ENCODE measurements at regions not wholly inside any gene's neighbourhood (a gene's known extent, or its start where the extent isn't known, plus 50 kb on each side); places are given as distances from the start of the nearest gene placed in this dataset.
"Not testable (repeated sequence)": the region's sequence is repeated elsewhere in the genome, so short reads cannot be mapped to it uniquely, and the experiment has no call there.

DNA sequence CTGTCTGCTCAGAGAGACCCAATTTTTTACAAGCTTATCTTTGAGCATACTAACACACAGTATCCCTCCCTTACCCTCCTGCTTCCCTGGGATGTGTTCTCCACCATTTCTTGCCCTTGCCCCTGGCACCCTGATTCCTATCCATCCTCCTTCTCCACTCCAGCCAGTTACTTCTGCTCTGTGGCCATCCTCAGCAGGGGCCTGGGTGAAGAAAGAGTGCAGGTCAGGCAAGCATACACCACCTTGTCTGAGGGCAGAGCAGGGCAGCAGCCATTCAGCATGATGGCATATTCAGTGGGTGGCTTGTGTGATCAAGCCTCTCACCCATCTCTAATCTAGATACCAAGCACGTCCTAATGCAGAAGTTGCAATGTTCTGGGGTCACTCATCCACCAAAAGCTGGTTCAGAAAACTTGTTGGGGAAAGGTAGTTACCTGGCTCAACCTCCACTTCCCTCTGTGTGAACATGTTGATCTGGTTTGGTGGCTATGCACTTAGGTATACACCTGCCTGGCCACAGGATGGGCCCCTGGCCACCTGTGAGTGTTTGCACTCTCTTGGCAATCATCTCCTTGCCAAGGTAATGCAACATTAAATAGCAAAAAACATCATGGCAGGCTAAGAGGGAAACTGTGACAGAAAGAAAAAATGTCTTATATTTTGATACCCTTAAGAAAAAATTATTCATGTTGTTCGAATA is 900.3 kb upstream of the MIR17HG start:
- DNase-seq (ENCODE audit: low read depth) = no peak

GRCh38 chr13:90447734-90448101 is 899.8 kb upstream of the MIR17HG start:
- peak; percentile 92 for DNase-seq (ENCODE audit: low read depth)

DNA sequence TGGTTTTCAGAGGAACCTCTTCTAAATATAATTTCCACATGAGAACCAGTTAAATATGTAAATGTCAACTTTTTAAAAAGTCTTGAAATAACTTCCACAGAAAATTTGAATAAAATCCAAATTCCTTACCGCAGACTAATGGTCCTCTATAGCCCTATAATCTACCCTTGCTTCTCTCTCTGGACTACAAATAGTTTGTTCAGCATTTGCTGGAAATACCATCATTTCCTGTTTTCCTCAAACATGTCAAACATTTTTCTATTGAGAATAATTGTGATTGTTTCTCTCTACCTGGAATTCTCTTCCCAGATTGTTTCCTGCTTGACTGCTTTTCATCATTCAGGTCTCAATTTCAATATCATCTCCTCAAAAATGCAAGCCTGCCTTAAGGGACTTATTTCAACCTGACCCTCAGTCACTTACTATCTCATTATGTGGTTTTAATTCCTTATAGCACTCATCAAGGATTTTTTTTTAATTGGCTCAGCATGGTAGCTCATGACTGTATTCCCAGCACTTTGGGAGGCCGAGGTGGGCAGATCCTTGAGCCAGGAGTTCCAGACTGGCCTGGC is 898.9 kb upstream of the MIR17HG start:
- DNase-seq (ENCODE audit: low read depth) = peak; percentile 30

DNA sequence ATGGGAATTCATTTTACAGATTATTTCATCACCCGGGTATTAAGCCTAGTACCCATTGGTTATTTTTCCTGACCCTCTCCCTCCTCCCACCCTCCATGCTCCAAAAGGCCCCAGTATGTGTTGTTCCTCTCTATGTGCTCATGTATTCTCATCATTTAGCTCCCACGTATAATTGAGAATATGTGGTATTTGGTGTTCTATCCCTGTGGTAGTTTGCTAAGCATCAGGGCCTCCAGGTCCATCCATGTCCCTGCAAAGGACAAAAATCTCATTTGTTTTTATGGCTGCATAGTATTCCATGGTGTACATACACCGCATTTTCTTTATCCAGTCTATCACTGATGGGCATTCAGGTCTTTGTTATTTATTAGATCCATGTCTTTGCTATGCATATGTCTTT is 894.1 kb upstream of the MIR17HG start:
- no peak for DNase-seq (ENCODE audit: low read depth)

GRCh38 chr13:90454002-90454636 is 893.4 kb upstream of the MIR17HG start:
- DNase-seq (ENCODE audit: low read depth) = no peak

- no peak for DNase-seq (ENCODE audit: low read depth)
These were observed 892.4 kb upstream of the MIR17HG start for GRCh38 chr13:90455067-90455466.

GRCh38 chr13:90455823-90456222 is 891.7 kb upstream of the MIR17HG start:
- DNase-seq (ENCODE audit: low read depth) = peak; percentile 32

GRCh38 chr13:90461398-90461797 is 886.1 kb upstream of the MIR17HG start:
- DNase-seq (ENCODE audit: low read depth) = no peak

DNA sequence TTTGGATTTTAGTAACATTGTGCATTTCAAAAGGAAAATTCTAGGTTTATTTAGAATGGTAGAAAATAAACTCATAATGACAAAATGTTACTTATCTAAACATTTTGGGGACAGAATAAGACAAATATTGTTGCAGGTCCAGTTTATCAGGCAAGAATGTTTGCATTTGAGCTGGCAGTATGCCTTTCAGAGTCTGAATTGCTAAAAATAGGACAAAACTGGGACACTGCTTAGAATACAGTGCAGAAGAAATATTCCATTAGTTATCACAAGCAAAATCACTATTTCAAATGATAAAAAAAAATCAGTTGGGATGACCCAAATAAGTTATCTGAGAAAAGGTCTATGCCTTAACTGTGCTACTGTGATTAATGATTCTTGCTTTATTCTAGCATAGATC is 870.3 kb upstream of the MIR17HG start:
- no peak for DNase-seq (ENCODE audit: low read depth)

GRCh38 chr13:90483906-90484305 is 863.6 kb upstream of the MIR17HG start:
- no peak for DNase-seq (ENCODE audit: low read depth)

DNA sequence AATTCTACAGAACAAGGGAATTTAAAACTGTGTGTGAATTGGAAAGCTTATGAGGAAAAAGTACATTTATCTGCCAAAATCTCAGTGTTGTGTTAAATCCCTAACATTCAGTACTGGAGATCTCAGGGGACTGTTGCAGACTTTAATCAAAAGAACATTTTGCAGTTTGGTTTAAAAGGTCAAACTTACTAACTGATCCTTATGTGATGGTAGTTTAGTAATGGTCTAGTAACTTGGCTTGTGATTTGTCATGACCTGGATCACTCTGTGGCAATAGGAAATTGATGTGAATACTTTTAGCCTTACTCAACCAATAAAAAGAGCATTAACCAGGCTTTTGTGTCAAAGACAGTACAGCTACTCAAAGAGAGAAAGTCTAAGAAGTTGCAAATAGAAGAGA is 862.1 kb upstream of the MIR17HG start:
- DNase-seq (ENCODE audit: low read depth) = peak; percentile 95

DNA sequence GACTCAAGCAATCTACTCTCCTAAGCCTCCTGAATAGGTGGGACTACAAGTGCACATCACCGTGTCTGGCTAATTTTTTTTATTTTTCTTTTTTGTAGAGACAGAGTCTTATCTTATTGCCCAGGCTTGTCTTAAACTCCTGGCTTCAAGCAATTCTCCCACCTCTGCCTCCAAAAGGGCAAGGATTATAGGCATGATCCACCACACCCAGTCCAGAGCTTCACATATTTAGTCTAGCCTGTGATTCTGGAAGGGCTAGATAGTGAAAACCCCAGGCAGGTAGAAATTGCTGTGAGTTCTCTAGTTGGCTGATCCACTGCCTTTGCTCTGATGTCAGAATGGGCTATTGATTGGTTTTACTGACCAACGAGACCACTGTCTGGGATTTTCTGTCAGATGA is 854.6 kb upstream of the MIR17HG start:
- no peak for DNase-seq (ENCODE audit: low read depth)

DNA sequence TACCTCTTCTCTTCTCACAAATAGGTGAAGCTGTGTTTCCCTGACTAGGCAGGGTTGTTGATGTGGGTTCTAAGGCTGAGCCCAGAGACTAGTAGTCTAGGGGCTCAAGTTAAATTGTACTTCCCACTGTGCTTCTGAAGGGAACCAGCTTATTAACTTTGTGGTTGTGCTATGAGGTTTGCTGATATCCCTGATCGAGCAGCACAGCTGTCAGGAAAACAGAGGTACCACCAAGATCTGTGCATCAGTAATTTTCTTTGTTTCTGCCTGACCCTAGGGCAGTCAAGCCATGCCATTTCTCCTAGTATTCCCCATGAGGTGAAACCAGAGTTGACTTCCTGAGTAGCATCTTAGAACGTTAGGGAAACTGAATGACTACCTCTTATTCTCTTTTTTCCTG is 853.8 kb upstream of the MIR17HG start:
- peak; percentile 73 for DNase-seq (ENCODE audit: low read depth)

DNA sequence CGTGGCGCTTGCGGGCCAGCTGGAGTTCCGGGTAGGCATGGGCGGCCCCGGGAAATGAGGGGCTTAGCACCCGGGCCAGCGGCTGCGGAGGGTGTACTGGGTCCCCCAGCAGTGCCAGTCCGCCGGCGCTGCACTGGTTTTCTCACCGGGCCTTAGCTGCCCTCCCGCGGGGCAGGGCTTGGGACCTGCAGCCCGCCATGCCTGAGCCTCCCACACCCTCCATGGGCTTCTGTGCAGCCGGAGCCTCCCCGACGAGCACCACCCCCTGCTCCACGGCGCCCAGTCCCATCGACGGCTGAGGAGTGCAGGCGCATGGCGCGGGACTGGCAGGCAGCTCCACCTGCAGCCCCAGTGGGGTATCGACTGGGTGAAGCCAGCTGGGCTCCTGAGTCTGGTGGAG is 852.6 kb upstream of the MIR17HG start:
- not testable (repeated sequence) for DNase-seq (ENCODE audit: low read depth)

DNA sequence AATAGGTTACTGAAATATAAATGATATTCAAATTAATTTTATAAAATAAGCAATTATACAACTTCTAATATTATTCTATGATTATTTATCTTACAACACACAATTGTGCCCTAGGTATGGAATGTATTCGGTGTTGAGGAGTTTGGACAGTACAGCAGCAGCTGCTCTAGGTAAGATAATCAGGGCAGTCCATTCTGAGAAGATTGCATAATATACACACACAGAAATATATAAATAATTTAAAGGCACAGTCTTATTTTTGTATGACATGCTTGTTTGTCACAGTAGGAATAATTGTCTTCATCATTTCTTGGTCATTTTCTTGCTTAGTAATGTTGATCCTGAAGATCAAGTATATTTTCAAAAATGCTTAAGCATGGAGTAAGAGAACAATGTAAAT is 849.4 kb upstream of the MIR17HG start:
- DNase-seq (ENCODE audit: low read depth) = no peak

GRCh38 chr13:90498816-90499215 is 848.7 kb upstream of the MIR17HG start:
- DNase-seq (ENCODE audit: low read depth) = no peak

DNA sequence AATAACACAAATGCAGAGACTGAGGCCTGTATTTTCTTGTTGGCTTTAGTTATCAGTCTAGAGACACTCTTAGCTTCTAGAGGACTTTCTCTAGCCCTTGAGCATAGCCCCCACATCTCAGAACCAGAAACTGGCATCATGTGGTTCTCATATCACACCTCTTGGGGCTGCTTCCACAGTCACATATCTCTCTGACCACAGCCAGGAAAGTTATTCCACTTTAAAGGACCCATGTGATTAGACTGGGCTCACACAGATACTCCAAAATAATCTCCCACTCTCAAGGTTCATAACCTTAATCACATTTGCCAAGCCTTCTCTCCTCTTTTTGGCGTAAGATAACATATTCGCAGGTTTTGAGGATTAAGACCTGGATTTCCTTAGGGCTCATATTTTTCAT is 846.9 kb upstream of the MIR17HG start:
- no peak for DNase-seq (ENCODE audit: low read depth)

- DNase-seq (ENCODE audit: low read depth) = no peak
These were observed 845.3 kb upstream of the MIR17HG start for GRCh38 chr13:90502153-90502552.

GRCh38 chr13:90502762-90503161 is 844.7 kb upstream of the MIR17HG start:
- DNase-seq (ENCODE audit: low read depth) = no peak

DNA sequence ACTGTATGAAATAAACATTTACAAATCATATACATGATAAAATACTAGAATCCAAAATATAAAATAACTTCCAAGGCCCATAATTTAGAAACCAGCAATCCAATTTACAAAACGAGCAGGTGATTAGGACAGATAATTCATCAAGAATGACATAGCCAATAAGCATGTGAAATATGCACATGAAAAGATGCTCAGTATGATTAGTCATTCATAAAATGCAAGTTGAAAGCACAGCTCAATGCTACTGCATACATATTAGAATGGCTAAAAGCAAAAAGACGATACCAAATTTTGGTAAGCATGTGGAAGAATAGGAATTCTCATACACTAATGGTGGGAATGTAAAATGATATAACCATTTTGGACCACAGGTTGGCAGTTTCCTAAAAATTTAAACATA is 837.2 kb upstream of the MIR17HG start:
- no peak for DNase-seq (ENCODE audit: low read depth)

GRCh38 chr13:90511903-90512302 is 835.6 kb upstream of the MIR17HG start:
- no peak for DNase-seq (ENCODE audit: low read depth)

- not testable (repeated sequence) for DNase-seq (ENCODE audit: low read depth)
These were observed 832.8 kb upstream of the MIR17HG start for GRCh38 chr13:90514712-90515111.

GRCh38 chr13:90518417-90518816 is 829.1 kb upstream of the MIR17HG start:
- no peak for DNase-seq (ENCODE audit: low read depth)

GRCh38 chr13:90519157-90519556 is 828.3 kb upstream of the MIR17HG start:
- DNase-seq (ENCODE audit: low read depth) = no peak

Data from renal cortical epithelial cell (primary cell).